ENCODE measurements at regions not wholly inside any gene's neighbourhood (a gene's known extent, or its start where the extent isn't known, plus 50 kb on each side); places are given as distances from the start of the nearest gene placed in this dataset.

GRCh38 chr10:4256971-4257370 is 472.0 kb upstream of the KLF6 start:
- TF ChIP-seq EZH2 (IDR thresholded peaks at IDR 0.05; ENCODE audit: low read depth): no peak
- no peak for TF ChIP-seq CTCF (conservative IDR thresholded peaks at IDR 0.05)
